ENCODE measurements at regions not wholly inside any gene's neighbourhood (a gene's known extent, or its start where the extent isn't known, plus 50 kb on each side); places are given as distances from the start of the nearest gene placed in this dataset.
A peak's percentile ranks its signal among the peaks of the same experiment; 100 is the strongest.

DNA sequence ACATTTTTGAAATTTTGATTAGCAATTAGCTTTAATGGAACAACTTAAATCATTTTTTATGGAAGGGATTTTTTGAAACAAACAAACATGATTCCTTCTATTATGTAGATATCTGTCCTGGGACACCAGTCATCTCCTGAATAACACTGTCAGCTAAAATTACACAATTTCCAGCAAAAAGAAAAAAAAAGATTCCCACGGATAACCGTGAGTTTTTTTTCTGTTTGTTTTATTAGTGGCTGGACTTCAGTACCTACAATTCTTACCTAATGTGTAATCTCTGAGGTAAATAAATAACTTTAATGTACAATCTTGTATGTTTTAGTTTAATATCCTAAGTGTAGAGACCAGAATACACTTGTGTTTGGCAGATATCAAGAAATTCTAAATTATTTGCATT is 126.6 kb upstream of the KYNU start:
- TF ChIP-seq, protein P1, sequence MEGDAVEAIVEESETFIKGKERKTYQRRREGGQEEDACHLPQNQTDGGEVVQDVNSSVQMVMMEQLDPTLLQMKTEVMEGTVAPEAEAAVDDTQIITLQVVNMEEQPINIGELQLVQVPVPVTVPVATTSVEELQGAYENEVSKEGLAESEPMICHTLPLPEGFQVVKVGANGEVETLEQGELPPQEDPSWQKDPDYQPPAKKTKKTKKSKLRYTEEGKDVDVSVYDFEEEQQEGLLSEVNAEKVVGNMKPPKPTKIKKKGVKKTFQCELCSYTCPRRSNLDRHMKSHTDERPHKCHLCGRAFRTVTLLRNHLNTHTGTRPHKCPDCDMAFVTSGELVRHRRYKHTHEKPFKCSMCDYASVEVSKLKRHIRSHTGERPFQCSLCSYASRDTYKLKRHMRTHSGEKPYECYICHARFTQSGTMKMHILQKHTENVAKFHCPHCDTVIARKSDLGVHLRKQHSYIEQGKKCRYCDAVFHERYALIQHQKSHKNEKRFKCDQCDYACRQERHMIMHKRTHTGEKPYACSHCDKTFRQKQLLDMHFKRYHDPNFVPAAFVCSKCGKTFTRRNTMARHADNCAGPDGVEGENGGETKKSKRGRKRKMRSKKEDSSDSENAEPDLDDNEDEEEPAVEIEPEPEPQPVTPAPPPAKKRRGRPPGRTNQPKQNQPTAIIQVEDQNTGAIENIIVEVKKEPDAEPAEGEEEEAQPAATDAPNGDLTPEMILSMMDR (IDR thresholded peaks at IDR 0.05): no peak
- no peak for TF ChIP-seq TP53 (CRISPR knock-in tag; IDR thresholded peaks at IDR 0.05)
- TF ChIP-seq, protein P2, sequence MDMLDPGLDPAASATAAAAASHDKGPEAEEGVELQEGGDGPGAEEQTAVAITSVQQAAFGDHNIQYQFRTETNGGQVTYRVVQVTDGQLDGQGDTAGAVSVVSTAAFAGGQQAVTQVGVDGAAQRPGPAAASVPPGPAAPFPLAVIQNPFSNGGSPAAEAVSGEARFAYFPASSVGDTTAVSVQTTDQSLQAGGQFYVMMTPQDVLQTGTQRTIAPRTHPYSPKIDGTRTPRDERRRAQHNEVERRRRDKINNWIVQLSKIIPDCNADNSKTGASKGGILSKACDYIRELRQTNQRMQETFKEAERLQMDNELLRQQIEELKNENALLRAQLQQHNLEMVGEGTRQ (IDR thresholded peaks at IDR 0.05): no peak
- no peak for TF ChIP-seq POLR2A (IDR thresholded peaks at IDR 0.05; ENCODE audit: low read length)
- no peak for TF ChIP-seq NR3C1 (IDR thresholded peaks at IDR 0.05)
- no peak for TF ChIP-seq HES2 (IDR thresholded peaks at IDR 0.05)
- TF ChIP-seq JUN (IDR thresholded peaks at IDR 0.05): no peak
- no peak for TF ChIP-seq EHMT2 (IDR thresholded peaks at IDR 0.05; ENCODE audit: low read depth)
- TF ChIP-seq RFX5 (IDR thresholded peaks at IDR 0.05): no peak
- no peak for TF ChIP-seq EHF (CRISPR knock-in tag; IDR thresholded peaks at IDR 0.05)
- TF ChIP-seq CEBPB (IDR thresholded peaks at IDR 0.05): peak; percentile 55 to 79; a peak in 3 of 4 replicates
- TF ChIP-seq ESRRA (IDR thresholded peaks at IDR 0.05; ENCODE audit: borderline replicate concordance, low read length): no peak
- TF ChIP-seq SMC3 (IDR thresholded peaks at IDR 0.05): 0 out of 3 replicates have a peak, but pooled peaks have one; percentile 32
- no peak for TF ChIP-seq KDM1A (IDR thresholded peaks at IDR 0.05; ENCODE audit: low read depth)

Data from A549 (cell line).